Osteocyte (in vitro differentiated cells): ENCODE measurements at regions not wholly inside any gene's neighbourhood (a gene's known extent, or its start where the extent isn't known, plus 50 kb on each side); places are given as distances from the start of the nearest gene placed in this dataset.

Experiments used
- DNase-seq: peaks from one replicate; pipeline ENCODE4 v3.0.0; 2021; ENCODE audit warnings: mixed read lengths; ENCODE audit not compliant: unreplicated experiment; ENCODE audit errors: extremely low spot score
- H3K27ac Mint-ChIP-seq: one replicate; pipeline ENCODE4 v1.8.0; 2021; ENCODE audit warnings: mild to moderate bottlenecking, mixed read lengths; ENCODE audit not compliant: unreplicated experiment
- H3K27me3 Mint-ChIP-seq: one replicate; pipeline ENCODE4 v1.8.0; 2021; ENCODE audit warnings: mixed read lengths; ENCODE audit not compliant: unreplicated experiment
- H3K36me3 Mint-ChIP-seq: one replicate; pipeline ENCODE4 v1.8.0; 2021; ENCODE audit warnings: mixed read lengths; ENCODE audit not compliant: unreplicated experiment
- H3K4me1 Mint-ChIP-seq: one replicate; pipeline ENCODE4 v1.8.0; 2021; ENCODE audit warnings: mixed read lengths; ENCODE audit not compliant: unreplicated experiment
- H3K4me3 Mint-ChIP-seq: one replicate; pipeline ENCODE4 v1.8.0; 2021; ENCODE audit warnings: mild to moderate bottlenecking, moderate library complexity, mixed read lengths; ENCODE audit not compliant: unreplicated experiment
- H3K9me3 Mint-ChIP-seq: one replicate; pipeline ENCODE4 v1.8.0; 2021; ENCODE audit warnings: mixed read lengths; ENCODE audit not compliant: unreplicated experiment
- CTCF ChIP-seq: fragments of 200-600 bp; sonication (generic); IDR thresholded peaks from 2 replicates; pipeline ENCODE4 v1.5.0; 2021; ENCODE audit warnings: antibody characterized with exemption, mild to moderate bottlenecking, moderate library complexity

GRCh38 chr18:29501952-29502351 is 1325.0 kb upstream of the CDH2 start:
- no peak for DNase-seq
- Mint-ChIP-seq H3K36me3 (no peaks in the 10 kb centered on the region), H3K27me3 (no peaks in the 10 kb centered on the region), H3K4me3 (no peak overlapping the region), H3K27ac (no peak overlapping the region), H3K9me3 (peaks cover 4% of the 10 kb centered on the region), H3K4me1 (peaks cover 7% of the 10 kb centered on the region)
- no peak for TF ChIP-seq CTCF

- TF ChIP-seq CTCF = no peak
- Mint-ChIP-seq H3K36me3 (no peaks in the 10 kb centered on the region), H3K4me1 (peaks cover 15% of the 10 kb centered on the region), H3K9me3 (no peaks in the 10 kb centered on the region), H3K27ac (no peak overlapping the region), H3K4me3 (no peak overlapping the region), H3K27me3 (no peaks in the 10 kb centered on the region)
- no peak for DNase-seq
These were observed 1319.3 kb upstream of the CDH2 start for GRCh38 chr18:29496152-29496680.

- no peak overlapping the region for H3K4me3 Mint-ChIP-seq
These were observed 1317.4 kb upstream of the CDH2 start for GRCh38 chr18:29494371-29494770.

GRCh38 chr18:29491907-29492306 is 1315.0 kb upstream of the CDH2 start:
- Mint-ChIP-seq H3K27me3 (peaks cover 4% of the 10 kb centered on the region), H3K36me3 (no peaks in the 10 kb centered on the region), H3K9me3 (no peaks in the 10 kb centered on the region), H3K27ac (no peak overlapping the region), H3K4me3 (no peak overlapping the region), H3K4me1 (peaks cover 13% of the 10 kb centered on the region)
- DNase-seq = no peak
- TF ChIP-seq CTCF = no peak

More at GRCh38 chr18:29494371-29494770, 1317.4 kb upstream of the CDH2 start:
- TF ChIP-seq CTCF = no peak
- no peak for DNase-seq
- H3K27me3 Mint-ChIP-seq = no peaks in the 10 kb centered on the region
- no peaks in the 10 kb centered on the region for H3K36me3 Mint-ChIP-seq
- H3K4me1 Mint-ChIP-seq = peaks cover 13% of the 10 kb centered on the region
- H3K9me3 Mint-ChIP-seq = no peaks in the 10 kb centered on the region
- H3K27ac Mint-ChIP-seq = peak overlapping the region; percentile 13

- H3K4me3 Mint-ChIP-seq = no peak overlapping the region
- TF ChIP-seq CTCF = no peak
- DNase-seq = no peak
- H3K4me1 Mint-ChIP-seq = no peaks in the 10 kb centered on the region
- no peaks in the 10 kb centered on the region for H3K9me3 Mint-ChIP-seq
- H3K27me3 Mint-ChIP-seq = peaks cover 16% of the 10 kb centered on the region
- no peaks in the 10 kb centered on the region for H3K36me3 Mint-ChIP-seq
- no peak overlapping the region for H3K27ac Mint-ChIP-seq
These were observed 1311.7 kb upstream of the CDH2 start for GRCh38 chr18:29488617-29489016.
